T-helper 2 cell treated with Interferon-gamma antibody and Interleukin-4, amounts not matched to agents 100 ng/mL and 5 ng/mL, for 36 hours (primary cell): ENCODE measurements at regions not wholly inside any gene's neighbourhood (a gene's known extent, or its start where the extent isn't known, plus 50 kb on each side); places are given as distances from the start of the nearest gene placed in this dataset.
"Not testable (repeated sequence)": the region's sequence is repeated elsewhere in the genome, so short reads cannot be mapped to it uniquely, and the experiment has no call there.

Source experiments
- intact Hi-C: fragments of 100-400 bp; cut with micrococcal nuclease; formaldehyde crosslinking; loops from one replicate; pipeline ENCODE4 v1.15.1; 2023

- intact Hi-C loops = loop anchor here (10.0 kb wide), 1 partner anchor 888 kb away; no protein-coding TSS in a partner anchor
Measured at GRCh38 chr6:71197267-71197666, 91.3 kb upstream of the OGFRL1 start.

DNA sequence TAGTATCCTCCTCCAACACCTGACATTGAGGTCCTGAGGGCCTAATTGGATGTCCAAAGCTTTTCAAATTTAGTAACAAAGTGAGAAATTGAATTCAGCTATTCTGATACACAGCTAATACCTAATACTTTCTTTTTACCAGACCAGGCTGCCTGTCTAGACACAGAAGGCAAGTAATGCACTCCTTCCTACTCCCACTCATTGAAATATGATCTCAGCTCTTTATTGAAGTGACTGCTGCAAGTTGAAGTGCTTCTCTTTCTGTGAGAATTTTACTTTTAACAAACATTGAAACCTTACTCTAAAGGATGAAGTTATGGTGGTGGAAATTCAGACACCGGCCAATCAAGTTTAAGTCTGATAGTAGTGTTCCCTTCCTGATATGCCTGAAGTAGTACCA is 90.8 kb upstream of the OGFRL1 start:
- intact Hi-C loops = loop anchor here (10.0 kb wide), 1 partner anchor 887 kb away; no protein-coding TSS in a partner anchor

GRCh38 chr6:71198908-71199307 is 89.7 kb upstream of the OGFRL1 start:
- intact Hi-C loops = loop anchor here (10.0 kb wide), 1 partner anchor 886 kb away; no protein-coding TSS in a partner anchor

GRCh38 chr6:71199736-71200135 is 88.9 kb upstream of the OGFRL1 start:
- intact Hi-C loops = loop anchor here (10.0 kb wide), 1 partner anchor 885 kb away; no protein-coding TSS in a partner anchor

DNA sequence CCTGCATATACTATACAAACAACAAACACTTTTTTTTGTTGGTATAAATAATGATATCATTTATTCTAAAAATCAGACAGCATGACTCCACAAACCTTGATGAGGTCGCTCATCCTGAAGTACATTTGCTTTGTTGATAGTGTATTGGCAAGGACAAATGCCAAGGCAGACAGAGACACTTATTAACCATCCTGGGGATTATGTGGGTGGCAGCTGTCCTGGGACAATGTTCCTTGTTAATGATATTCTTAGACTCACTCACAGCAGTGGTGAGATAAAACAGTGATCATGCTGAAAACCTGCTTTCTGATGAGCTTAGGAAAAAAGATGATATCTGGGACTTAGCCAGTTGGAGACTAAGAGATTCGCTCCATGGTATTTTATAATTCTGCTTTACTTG is 85.4 kb upstream of the OGFRL1 start:
- intact Hi-C loops = no loop called here

DNA sequence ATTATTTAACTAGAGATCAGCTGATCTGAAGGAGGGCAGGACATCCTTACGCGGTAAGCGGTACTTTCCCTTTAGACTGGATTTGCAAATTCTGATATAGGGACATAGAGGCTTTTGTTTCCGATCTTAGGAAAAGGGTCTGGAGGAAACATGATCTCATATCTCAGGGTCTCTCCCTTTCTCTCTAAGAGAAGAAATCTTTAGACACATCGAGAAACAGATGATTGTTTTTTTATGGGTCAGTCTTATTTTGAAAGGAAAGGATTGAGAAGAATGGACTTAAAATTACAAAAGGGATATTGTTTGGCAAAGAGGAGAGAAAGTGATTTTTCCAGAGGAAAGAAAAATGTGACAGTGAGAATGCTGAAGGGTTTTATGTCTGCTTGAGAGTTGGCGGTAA is 83.9 kb upstream of the OGFRL1 start:
- intact Hi-C loops = no loop called here

- intact Hi-C loops = no loop called here
Measured at GRCh38 chr6:71205336-71205956, 83.2 kb upstream of the OGFRL1 start.

GRCh38 chr6:71206089-71206488 is 82.5 kb upstream of the OGFRL1 start:
- intact Hi-C loops = no loop called here

- intact Hi-C loops = no loop called here
Measured at GRCh38 chr6:71209206-71209605, 79.4 kb upstream of the OGFRL1 start.

GRCh38 chr6:71209626-71210025 is 79.0 kb upstream of the OGFRL1 start:
- intact Hi-C loops = no loop called here

DNA sequence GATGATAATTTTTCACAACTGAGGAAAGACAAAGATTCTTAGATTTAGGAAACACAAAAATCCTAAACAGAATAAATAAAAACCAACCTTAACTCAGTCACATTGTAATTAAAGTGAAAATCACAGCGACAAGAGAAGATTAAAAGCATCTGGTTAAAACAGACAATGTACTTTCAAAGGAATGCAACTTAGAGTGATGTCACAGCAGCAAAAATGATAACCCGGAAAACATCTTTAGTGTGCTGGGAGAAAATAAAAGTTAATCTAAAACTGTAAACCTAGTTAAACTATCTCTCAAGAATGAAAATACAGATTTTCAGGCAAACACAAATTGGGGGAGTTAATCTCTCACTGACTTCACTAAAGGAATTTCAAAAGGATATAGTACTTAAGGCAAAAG is 76.8 kb upstream of the OGFRL1 start:
- intact Hi-C loops = no loop called here

DNA sequence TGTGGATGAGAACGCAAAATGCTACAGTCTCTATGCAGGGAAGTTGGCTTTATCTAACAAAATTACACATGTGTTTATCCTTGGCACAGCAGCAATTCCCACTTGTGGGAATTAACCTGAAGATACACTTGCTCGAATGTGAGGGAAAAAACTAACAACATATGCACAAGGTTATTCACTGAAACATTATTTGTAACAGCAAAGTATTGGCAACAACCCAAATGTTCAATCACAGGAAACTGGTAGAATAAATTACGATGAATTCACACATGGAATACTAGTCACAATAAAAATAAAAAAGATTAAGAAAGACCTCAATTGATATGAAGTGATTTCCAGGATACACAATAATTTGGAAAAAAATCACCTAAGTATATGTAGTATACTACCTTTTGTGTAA is 68.1 kb upstream of the OGFRL1 start:
- intact Hi-C loops = no loop called here

- intact Hi-C loops = no loop called here
Measured at GRCh38 chr6:71222671-71223070, 65.9 kb upstream of the OGFRL1 start.

GRCh38 chr6:71224011-71224410 is 64.6 kb upstream of the OGFRL1 start:
- intact Hi-C loops = no loop called here

- intact Hi-C loops = no loop called here
Measured at GRCh38 chr6:71226151-71226550, 62.5 kb upstream of the OGFRL1 start.

DNA sequence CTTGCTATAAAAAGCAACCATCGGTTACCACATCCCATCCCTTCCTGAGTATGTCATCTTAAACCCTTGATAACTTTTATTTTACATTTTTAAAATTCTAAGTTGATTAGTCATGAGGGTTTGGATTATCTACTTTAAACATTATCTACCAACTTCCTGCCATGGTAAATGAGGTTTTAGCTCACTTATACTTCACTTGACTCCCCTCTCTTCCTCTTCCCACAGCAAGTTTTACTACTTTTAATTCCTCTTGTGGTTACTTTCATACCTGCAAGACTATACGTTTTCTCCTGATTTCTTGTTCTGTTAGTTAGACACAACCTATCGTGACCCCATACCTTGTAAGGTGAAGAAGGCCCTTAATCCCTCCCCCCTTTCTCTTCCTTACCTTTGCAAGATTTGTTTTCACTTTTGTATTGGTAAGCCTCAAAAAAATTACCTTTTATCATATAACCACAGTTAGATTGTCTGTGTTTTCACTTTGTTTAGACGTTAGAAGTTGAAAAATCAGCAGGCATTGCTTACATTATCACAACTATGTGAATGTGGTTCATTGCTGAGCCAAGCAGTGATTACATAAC is 60.1 kb upstream of the OGFRL1 start:
- intact Hi-C loops = no loop called here

DNA sequence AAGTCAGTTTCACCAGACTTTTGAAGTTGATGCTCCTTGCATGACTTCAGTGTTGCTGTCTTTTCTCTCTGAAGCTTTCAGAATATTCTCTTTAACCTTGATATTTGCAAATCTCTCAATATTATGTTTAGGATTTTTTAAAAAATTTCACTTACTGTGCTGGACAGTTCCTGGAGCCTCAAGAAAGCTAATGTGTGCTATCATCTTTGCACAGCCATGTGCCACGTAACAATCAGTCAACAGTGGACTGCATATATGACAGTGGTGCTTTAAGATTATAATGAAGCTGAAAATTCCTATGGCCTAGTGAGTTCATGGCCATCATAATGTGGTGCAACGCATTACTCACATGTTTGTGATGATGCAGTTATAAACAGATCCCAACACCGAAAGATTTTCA is 59.1 kb upstream of the OGFRL1 start:
- intact Hi-C loops = no loop called here

DNA sequence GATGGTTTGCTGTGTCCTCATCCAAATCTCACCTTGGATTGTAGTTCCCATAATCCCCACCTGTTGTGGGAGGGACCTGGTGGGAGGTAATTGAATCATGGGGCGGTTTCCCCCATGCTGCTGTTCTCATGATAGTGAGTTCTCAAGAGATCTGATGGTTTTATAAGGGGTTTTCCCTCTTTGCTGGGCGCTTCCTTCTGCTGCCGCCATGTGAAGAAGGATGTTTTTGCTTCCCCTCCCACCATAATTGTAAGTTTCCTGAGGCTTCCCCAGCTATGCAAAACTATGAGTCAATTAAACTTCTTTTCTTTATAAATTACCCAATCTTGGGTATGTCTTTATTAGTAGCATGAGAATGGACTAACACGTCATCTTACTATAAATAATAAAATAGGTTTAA is 55.7 kb upstream of the OGFRL1 start:
- intact Hi-C loops = not testable (repeated sequence)

DNA sequence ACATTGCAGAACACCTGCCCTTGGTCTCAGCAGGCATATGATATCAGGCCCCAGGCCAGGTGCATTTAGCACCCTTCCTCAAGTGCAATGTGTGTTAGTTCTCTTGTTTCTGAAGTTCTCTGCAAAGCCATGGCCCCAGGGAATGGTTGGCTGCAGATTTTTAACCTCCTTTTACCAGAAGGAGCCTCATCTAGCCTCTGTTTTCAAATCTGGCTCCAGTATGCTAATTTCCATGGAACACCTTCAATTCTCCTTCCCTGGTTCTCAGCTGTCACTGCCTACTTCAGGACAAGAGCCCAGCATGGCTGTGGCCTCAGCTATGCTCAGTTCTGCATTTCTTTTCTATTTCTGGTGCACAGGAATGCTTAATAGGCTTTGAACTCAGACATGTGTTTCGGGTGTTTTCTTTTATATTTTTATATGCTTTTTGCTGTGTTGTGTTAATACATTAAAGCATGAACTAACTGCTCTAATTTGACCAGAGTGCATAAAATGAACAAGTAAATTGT is 51.6 kb upstream of the OGFRL1 start:
- intact Hi-C loops = no loop called here

DNA sequence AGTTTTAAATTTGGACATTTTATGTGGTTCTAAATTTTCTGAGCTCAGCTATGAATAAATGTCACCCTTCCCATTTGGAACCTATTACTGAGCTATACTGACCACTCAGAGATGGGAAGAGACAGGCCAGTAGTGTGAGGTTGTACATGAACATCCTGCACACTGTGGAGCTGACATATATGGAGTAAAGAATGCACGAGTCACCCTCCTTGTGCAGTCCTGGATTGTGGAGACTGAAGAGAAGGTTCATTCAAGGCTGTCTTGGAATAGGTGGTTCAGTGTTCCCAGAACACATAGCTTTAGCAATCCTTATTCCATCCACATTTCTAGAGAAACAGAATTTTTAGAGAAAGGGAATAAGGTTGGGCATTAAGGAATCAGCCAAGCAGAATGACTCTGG is 50.3 kb upstream of the OGFRL1 start:
- intact Hi-C loops = no loop called here
